Sigmoid colon (tissue), 6 donors: ENCODE measurements at regions not wholly inside any gene's neighbourhood (a gene's known extent, or its start where the extent isn't known, plus 50 kb on each side); places are given as distances from the start of the nearest gene placed in this dataset.
"Not testable (repeated sequence)": the region's sequence is repeated elsewhere in the genome, so short reads cannot be mapped to it uniquely, and the experiment has no call there.

ENCODE experiments used
- DNase-seq: peaks from one replicate; pipeline ENCODE4 v3.0.0-alpha.2; 2019
- H3K27ac ChIP-seq, 4 donors: fragments of 200-600 bp; sonication (generic); one replicate each; pipeline ENCODE4 v1.5.1; 2016 to 2019; ENCODE audit warnings: mild to moderate bottlenecking in 1 of 4
- H3K27me3 ChIP-seq, 3 donors: fragments of 200-600 bp; sonication (generic); one replicate each; pipeline ENCODE4 v1.5.1; 2019; ENCODE audit warnings: mild to moderate bottlenecking in 1 of 3
- H3K36me3 ChIP-seq, 4 donors: fragments of 200-600 bp; sonication (generic); one replicate each; pipeline ENCODE4 v1.5.1; 2016 to 2019
- H3K4me1 ChIP-seq, 4 donors: fragments of 200-600 bp; sonication (generic); one replicate each; pipeline ENCODE4 v1.5.1; 2017 to 2019
- H3K4me3 ChIP-seq, 4 donors: fragments of 200-600 bp; sonication (generic); one replicate each; pipeline ENCODE4 v1.5.1; 2017 to 2019; ENCODE audit warnings: mild to moderate bottlenecking in 2 of 4, moderate library complexity in 1 of 4
- H3K9me3 ChIP-seq, 4 donors: fragments of 200-600 bp in 3 of 4; sonication (generic) in 3 of 4; one replicate each; pipeline versions ENCODE4 v1.5.1 to v1.6.1; 2013 to 2019
- EP300 ChIP-seq, 4 donors: sonication (generic); formaldehyde crosslinking; IDR thresholded peaks; one replicate each; pipeline ENCODE4 v1.6.1; 2017; ENCODE audit warnings: antibody characterized with exemption in 4 of 4
- POLR2A ChIP-seq, 2 donors: fragments of 450-650 bp; IDR thresholded peaks; one replicate each; pipeline ENCODE4 v1.6.1; 2016; ENCODE audit warnings: antibody characterized with exemption in 2 of 2, mild to moderate bottlenecking in 2 of 2, moderate library complexity in 2 of 2
- POLR2AphosphoS5 ChIP-seq, 4 donors: sonication (generic); formaldehyde crosslinking; IDR thresholded peaks; one replicate each; pipeline ENCODE4 v1.6.1; 2017; ENCODE audit warnings: antibody characterized with exemption in 4 of 4
- WGBS, 2 donors: extraction: QIAGEN DNeasy Blood & Tissue Kit; methylation state at CpG; one replicate each; pipeline ENCODE4 v1.1.7; 2013; 5-methylcytosine and 5-hydroxymethylcytosine counted together
- intact Hi-C: fragments of 100-400 bp; cut with DNase I; formaldehyde crosslinking; loops from one replicate; pipeline ENCODE4 v1.15.1; 2023
- TF ChIP-seq, protein P1 (sequence below), 4 experiments: fragments of 450-650 bp in 3 of 4; fragments of 200-600 bp in 1 of 4; IDR thresholded peaks; one replicate each; pipeline ENCODE4 v1.5.1; 2016 to 2019; ENCODE audit warnings: antibody characterized with exemption in 4 of 4, mild to moderate bottlenecking in 3 of 4, moderate library complexity in 2 of 4
- donor health status: healthy with polysubstance abuse.
- donor health status: healthy.

DNA sequence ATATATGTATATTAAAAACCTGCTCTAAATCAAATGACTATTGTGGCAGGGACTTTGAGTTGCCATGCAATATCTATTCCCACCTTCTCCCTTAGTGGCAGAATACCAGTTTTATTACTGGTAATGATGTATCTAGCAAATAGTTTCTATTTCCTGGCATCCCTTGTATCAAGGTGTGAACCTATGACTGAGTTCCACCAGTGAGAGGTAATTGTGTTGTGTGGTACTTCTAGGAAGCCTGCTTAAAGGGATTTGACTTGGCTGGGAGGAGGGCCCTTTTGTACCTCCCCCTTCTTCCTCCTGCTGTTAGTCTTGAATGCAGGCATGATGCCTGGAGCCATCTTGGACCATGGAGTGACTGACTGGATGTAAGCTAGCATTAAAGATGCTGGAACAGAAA, 65.4 kb upstream of the DYNLT3 start:
- DNase-seq, result no peak
- intact Hi-C loops, result no loop called here
- no peaks in the 10 kb centered on the region for H3K27me3 ChIP-seq
- no peak overlapping the region for H3K27ac ChIP-seq
- no peaks in the 10 kb centered on the region for H3K9me3 ChIP-seq
- H3K4me1 ChIP-seq, result no peaks in the 10 kb centered on the region
- no peak for TF ChIP-seq POLR2AphosphoS5 (IDR thresholded peaks at IDR 0.05)
- TF ChIP-seq POLR2A (IDR thresholded peaks at IDR 0.05), result no peak
- no peak for TF ChIP-seq EP300 (IDR thresholded peaks at IDR 0.05)
- TF ChIP-seq, protein P1, sequence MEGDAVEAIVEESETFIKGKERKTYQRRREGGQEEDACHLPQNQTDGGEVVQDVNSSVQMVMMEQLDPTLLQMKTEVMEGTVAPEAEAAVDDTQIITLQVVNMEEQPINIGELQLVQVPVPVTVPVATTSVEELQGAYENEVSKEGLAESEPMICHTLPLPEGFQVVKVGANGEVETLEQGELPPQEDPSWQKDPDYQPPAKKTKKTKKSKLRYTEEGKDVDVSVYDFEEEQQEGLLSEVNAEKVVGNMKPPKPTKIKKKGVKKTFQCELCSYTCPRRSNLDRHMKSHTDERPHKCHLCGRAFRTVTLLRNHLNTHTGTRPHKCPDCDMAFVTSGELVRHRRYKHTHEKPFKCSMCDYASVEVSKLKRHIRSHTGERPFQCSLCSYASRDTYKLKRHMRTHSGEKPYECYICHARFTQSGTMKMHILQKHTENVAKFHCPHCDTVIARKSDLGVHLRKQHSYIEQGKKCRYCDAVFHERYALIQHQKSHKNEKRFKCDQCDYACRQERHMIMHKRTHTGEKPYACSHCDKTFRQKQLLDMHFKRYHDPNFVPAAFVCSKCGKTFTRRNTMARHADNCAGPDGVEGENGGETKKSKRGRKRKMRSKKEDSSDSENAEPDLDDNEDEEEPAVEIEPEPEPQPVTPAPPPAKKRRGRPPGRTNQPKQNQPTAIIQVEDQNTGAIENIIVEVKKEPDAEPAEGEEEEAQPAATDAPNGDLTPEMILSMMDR (IDR thresholded peaks at IDR 0.05), result no peak
- H3K36me3 ChIP-seq, result no peaks in the 10 kb centered on the region
- H3K4me3 ChIP-seq, result no peak overlapping the region

DNA sequence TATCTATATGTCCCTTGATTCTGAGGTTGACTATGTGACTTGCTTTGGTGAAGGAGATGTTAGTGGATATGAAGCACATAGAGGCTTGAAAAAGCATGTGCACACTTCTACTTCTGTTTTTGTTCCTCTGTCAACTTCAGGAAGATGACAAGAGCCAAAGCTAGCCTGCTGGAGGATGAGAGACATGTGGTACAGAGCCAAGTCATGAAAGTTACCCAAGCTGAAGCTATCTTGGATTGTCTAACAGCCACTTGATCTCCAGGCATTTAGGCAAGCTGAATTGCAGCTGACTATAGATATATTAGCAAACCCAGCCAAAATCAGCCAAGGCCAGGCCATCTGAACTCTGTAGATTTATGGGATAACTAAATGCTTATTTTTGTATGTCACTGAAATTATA, 70.8 kb upstream of the DYNLT3 start:
- Histone ChIP-seq H3K27ac (no peak overlapping the region), H3K4me3 (no peak overlapping the region), H3K4me1 (no peaks in the 10 kb centered on the region), H3K9me3 (peaks cover 0 to 3% (median 0%) of the 10 kb centered on the region in 4 donors), H3K36me3 (no peaks in the 10 kb centered on the region), H3K27me3 (no peaks in the 10 kb centered on the region)
- DNase-seq, result no peak
- intact Hi-C loops, result no loop called here
- TF ChIP-seq, protein P1 (IDR thresholded peaks at IDR 0.05), result no peak
- TF ChIP-seq POLR2AphosphoS5 (IDR thresholded peaks at IDR 0.05) (no peak), EP300 (IDR thresholded peaks at IDR 0.05) (no peak), POLR2A (IDR thresholded peaks at IDR 0.05) (no peak)

DNA sequence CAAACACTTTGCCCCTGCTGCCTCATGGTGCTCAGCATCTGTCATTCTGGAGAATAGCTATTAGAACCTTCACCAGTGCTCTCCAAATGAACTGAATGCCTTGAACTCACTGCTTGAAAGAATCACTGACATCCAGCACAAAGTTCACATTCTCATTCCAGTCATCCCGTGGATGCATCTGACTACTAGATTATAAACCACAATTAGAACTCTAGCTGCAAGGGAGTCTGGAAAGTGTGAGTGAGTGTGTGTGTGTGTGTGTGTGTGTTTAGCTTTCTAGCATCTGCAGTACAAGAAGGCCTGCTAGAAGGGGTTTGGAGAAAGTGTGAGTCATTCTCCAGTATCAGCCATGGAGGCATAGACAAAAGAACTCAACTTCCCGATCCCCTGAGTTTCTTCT, 71.3 kb upstream of the DYNLT3 start:
- H3K36me3 ChIP-seq, result no peaks in the 10 kb centered on the region
- H3K4me3 ChIP-seq, result no peak overlapping the region
- TF ChIP-seq EP300 (IDR thresholded peaks at IDR 0.05), result no peak
- TF ChIP-seq, protein P1 (IDR thresholded peaks at IDR 0.05), result no peak
- TF ChIP-seq POLR2AphosphoS5 (IDR thresholded peaks at IDR 0.05), result no peak
- no peak for TF ChIP-seq POLR2A (IDR thresholded peaks at IDR 0.05)
- no peak overlapping the region for H3K27ac ChIP-seq
- H3K4me1 ChIP-seq, result no peaks in the 10 kb centered on the region
- intact Hi-C loops, result no loop called here
- H3K27me3 ChIP-seq, result no peaks in the 10 kb centered on the region
- H3K9me3 ChIP-seq, result peaks cover 0 to 3% (median 0%) of the 10 kb centered on the region in 4 donors
- 50 to 95% methylated on average over 2 of the region's 2 CpGs for WGBS, 2 donors
- no peak for DNase-seq

DNA sequence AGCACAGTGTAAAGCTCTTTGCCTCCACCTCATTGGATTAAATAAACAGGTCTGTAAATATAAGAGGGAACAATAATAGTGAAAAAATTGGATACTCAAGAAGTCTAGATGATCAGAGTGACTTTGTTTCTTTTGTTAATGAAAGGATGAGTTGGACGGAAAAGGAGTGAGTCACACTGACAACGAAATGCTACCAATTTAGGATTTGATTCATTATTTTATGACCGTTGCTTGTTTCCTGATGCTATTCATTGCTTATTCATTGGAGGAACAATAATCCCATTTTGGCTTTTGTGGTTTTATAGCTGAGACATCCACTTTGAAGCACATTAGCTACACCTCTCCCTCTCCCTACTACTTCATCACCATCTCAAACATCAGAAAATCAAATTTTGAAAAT, 74.4 kb upstream of the DYNLT3 start:
- intact Hi-C loops, result no loop called here
- TF ChIP-seq POLR2AphosphoS5 (IDR thresholded peaks at IDR 0.05) (no peak), POLR2A (IDR thresholded peaks at IDR 0.05) (no peak), EP300 (IDR thresholded peaks at IDR 0.05) (no peak)
- TF ChIP-seq, protein P1 (IDR thresholded peaks at IDR 0.05), result no peak

DNA sequence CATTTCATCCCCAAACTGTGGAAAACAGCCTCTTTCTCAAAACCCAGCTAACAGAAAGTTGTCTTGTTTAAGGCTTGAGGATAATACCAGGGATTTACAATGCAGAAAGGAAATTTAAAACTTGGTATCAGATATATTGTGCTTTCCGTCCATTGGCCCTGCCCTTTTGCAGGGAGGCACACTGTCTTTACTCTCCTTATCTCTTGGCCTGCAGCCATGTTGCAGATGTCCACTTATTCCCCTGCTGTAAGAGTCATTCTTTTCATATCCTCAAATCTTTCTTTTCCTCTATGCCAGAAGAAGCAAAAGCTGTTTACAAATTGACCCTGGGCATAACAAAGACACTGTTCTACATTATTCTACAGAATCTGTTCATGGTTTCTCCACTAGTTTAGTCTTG, 75.6 kb upstream of the DYNLT3 start:
- no peak for DNase-seq
- Histone ChIP-seq H3K27me3 (no peaks in the 10 kb centered on the region), H3K27ac (no peak overlapping the region), H3K9me3 (peaks cover 0 to 3% (median 0%) of the 10 kb centered on the region in 4 donors), H3K4me3 (no peak overlapping the region), H3K4me1 (no peaks in the 10 kb centered on the region), H3K36me3 (no peaks in the 10 kb centered on the region)
- TF ChIP-seq POLR2A (IDR thresholded peaks at IDR 0.05) (no peak), EP300 (IDR thresholded peaks at IDR 0.05) (no peak), POLR2AphosphoS5 (IDR thresholded peaks at IDR 0.05) (no peak)
- TF ChIP-seq, protein P1 (IDR thresholded peaks at IDR 0.05), result no peak
- intact Hi-C loops, result no loop called here
- 28 to 71% methylated on average over 1 of the region's 1 CpG for WGBS, 2 donors

More for the DNA sequence above, 74.4 kb upstream of the DYNLT3 start:
- Histone ChIP-seq H3K27ac (no peak overlapping the region), H3K9me3 (peaks cover 0 to 3% (median 0%) of the 10 kb centered on the region in 4 donors), H3K4me3 (no peak overlapping the region), H3K36me3 (no peaks in the 10 kb centered on the region), H3K4me1 (no peaks in the 10 kb centered on the region), H3K27me3 (no peaks in the 10 kb centered on the region)
- DNase-seq, result no peak
- 32 to 33% methylated on average over 3 of the region's 3 CpGs for WGBS, 2 donors

DNA sequence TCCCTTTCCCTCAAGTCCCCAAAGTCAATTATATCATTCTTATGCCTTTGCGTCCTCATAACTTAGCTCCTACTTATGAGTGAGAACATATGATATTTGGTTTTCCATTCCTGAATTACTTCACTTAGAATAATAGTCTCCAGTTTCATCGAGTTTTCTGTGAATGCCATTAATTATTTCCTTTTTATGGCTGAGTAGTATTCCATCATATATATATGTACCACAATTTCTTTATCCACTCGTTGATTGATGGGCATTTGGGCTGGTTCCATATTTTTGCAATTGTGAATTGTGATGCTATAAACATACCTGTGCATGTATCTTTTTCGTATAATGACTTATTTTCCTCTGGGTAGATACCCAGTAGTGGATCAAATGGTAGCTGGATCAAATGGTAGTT, 78.4 kb upstream of the DYNLT3 start:
- WGBS, 2 donors, result 87 to 90% methylated on average over 4 of the region's 4 CpGs

More for the DNA sequence above, 78.4 kb upstream of the DYNLT3 start:
- not testable (repeated sequence) for H3K9me3 ChIP-seq, H3K4me3 ChIP-seq, H3K4me1 ChIP-seq, H3K27ac ChIP-seq, H3K36me3 ChIP-seq, H3K27me3 ChIP-seq, DNase-seq
- intact Hi-C loops, result loop anchor here (2.0 kb wide), 1 partner anchor 401 kb away; the partner anchor contains the start of gene RPGR
